ENCODE measurements at regions not wholly inside any gene's neighbourhood (a gene's known extent, or its start where the extent isn't known, plus 50 kb on each side); places are given as distances from the start of the nearest gene placed in this dataset.

- DNase-seq (ENCODE audit: low read depth), result no peak
- Histone ChIP-seq H3K4me1 (ENCODE audit: control insufficient read depth, insufficient read depth, low read length) (no peaks in the 10 kb centered on the region), H3K9ac (ENCODE audit: low read length) (no peak overlapping the region), H3K36me3 (ENCODE audit: control insufficient read depth, insufficient read depth, low read length, severe bottlenecking) (no peaks in the 10 kb centered on the region), H3K9me3 (ENCODE audit: control insufficient read depth, low read length) (peaks cover 2% of the 10 kb centered on the region), H3K4me3 (ENCODE audit: low read length) (no peak overlapping the region), H3K27me3 (replicated peaks; ENCODE audit: control insufficient read depth, insufficient read depth, low read length) (no peaks in the 10 kb centered on the region)
Observed at GRCh38 chr18:39051013-39051412, 1485.4 kb upstream of the CELF4 start.

GRCh38 chr18:39039813-39040212 is 1474.2 kb upstream of the CELF4 start:
- no peaks in the 10 kb centered on the region for H3K36me3 ChIP-seq (ENCODE audit: control insufficient read depth, insufficient read depth, low read length, severe bottlenecking)
- no peaks in the 10 kb centered on the region for H3K4me1 ChIP-seq (ENCODE audit: control insufficient read depth, insufficient read depth, low read length)
- DNase-seq (ENCODE audit: low read depth), result no peak
- peaks cover 2% of the 10 kb centered on the region for H3K9me3 ChIP-seq (ENCODE audit: control insufficient read depth, low read length)
- H3K4me3 ChIP-seq (ENCODE audit: low read length), result no peak overlapping the region
- H3K27me3 ChIP-seq (replicated peaks; ENCODE audit: control insufficient read depth, insufficient read depth, low read length), result no peaks in the 10 kb centered on the region
- H3K9ac ChIP-seq (ENCODE audit: low read length), result no peak overlapping the region

- Histone ChIP-seq H3K9me3 (ENCODE audit: control insufficient read depth, low read length) (peaks cover 2% of the 10 kb centered on the region), H3K4me1 (ENCODE audit: control insufficient read depth, insufficient read depth, low read length) (no peaks in the 10 kb centered on the region), H3K27me3 (replicated peaks; ENCODE audit: control insufficient read depth, insufficient read depth, low read length) (no peaks in the 10 kb centered on the region), H3K4me3 (ENCODE audit: low read length) (no peak overlapping the region), H3K9ac (ENCODE audit: low read length) (no peak overlapping the region), H3K36me3 (ENCODE audit: control insufficient read depth, insufficient read depth, low read length, severe bottlenecking) (no peaks in the 10 kb centered on the region)
- no peak for DNase-seq (ENCODE audit: low read depth)
Observed at GRCh38 chr18:39037925-39038324, 1472.3 kb upstream of the CELF4 start.

- Histone ChIP-seq H3K4me3 (ENCODE audit: low read length) (no peak overlapping the region), H3K9ac (ENCODE audit: low read length) (no peak overlapping the region), H3K36me3 (ENCODE audit: control insufficient read depth, insufficient read depth, low read length, severe bottlenecking) (no peaks in the 10 kb centered on the region), H3K9me3 (ENCODE audit: control insufficient read depth, low read length) (no peaks in the 10 kb centered on the region), H3K27me3 (replicated peaks; ENCODE audit: control insufficient read depth, insufficient read depth, low read length) (no peaks in the 10 kb centered on the region), H3K4me1 (ENCODE audit: control insufficient read depth, insufficient read depth, low read length) (no peaks in the 10 kb centered on the region)
- DNase-seq (ENCODE audit: low read depth), result no peak
Observed at GRCh38 chr18:39033312-39033711, 1467.7 kb upstream of the CELF4 start.

- Histone ChIP-seq H3K27me3 (replicated peaks; ENCODE audit: control insufficient read depth, insufficient read depth, low read length) (no peaks in the 10 kb centered on the region), H3K36me3 (ENCODE audit: control insufficient read depth, insufficient read depth, low read length, severe bottlenecking) (no peaks in the 10 kb centered on the region), H3K9me3 (ENCODE audit: control insufficient read depth, low read length) (no peaks in the 10 kb centered on the region), H3K9ac (ENCODE audit: low read length) (no peak overlapping the region), H3K4me1 (ENCODE audit: control insufficient read depth, insufficient read depth, low read length) (no peaks in the 10 kb centered on the region), H3K4me3 (ENCODE audit: low read length) (no peak overlapping the region)
- DNase-seq (ENCODE audit: low read depth), result no peak
Observed at GRCh38 chr18:39031647-39032046, 1466.0 kb upstream of the CELF4 start.

- H3K4me1 ChIP-seq (ENCODE audit: control insufficient read depth, insufficient read depth, low read length), result no peaks in the 10 kb centered on the region
- no peak overlapping the region for H3K9ac ChIP-seq (ENCODE audit: low read length)
- no peaks in the 10 kb centered on the region for H3K9me3 ChIP-seq (ENCODE audit: control insufficient read depth, low read length)
- H3K36me3 ChIP-seq (ENCODE audit: control insufficient read depth, insufficient read depth, low read length, severe bottlenecking), result no peaks in the 10 kb centered on the region
- no peak for DNase-seq (ENCODE audit: low read depth)
- no peaks in the 10 kb centered on the region for H3K27me3 ChIP-seq (replicated peaks; ENCODE audit: control insufficient read depth, insufficient read depth, low read length)
- no peak overlapping the region for H3K4me3 ChIP-seq (ENCODE audit: low read length)
Observed at GRCh38 chr18:39030124-39030655, 1464.6 kb upstream of the CELF4 start.

GRCh38 chr18:39025531-39025930 is 1459.9 kb upstream of the CELF4 start:
- no peak for DNase-seq (ENCODE audit: low read depth)
- H3K27me3 ChIP-seq (replicated peaks; ENCODE audit: control insufficient read depth, insufficient read depth, low read length), result no peaks in the 10 kb centered on the region
- H3K4me3 ChIP-seq (ENCODE audit: low read length), result no peak overlapping the region
- H3K36me3 ChIP-seq (ENCODE audit: control insufficient read depth, insufficient read depth, low read length, severe bottlenecking), result no peaks in the 10 kb centered on the region
- no peaks in the 10 kb centered on the region for H3K9me3 ChIP-seq (ENCODE audit: control insufficient read depth, low read length)
- H3K4me1 ChIP-seq (ENCODE audit: control insufficient read depth, insufficient read depth, low read length), result no peaks in the 10 kb centered on the region
- H3K9ac ChIP-seq (ENCODE audit: low read length), result no peak overlapping the region

- Histone ChIP-seq H3K9ac (ENCODE audit: low read length) (no peak overlapping the region), H3K36me3 (ENCODE audit: control insufficient read depth, insufficient read depth, low read length, severe bottlenecking) (no peaks in the 10 kb centered on the region)
Observed at GRCh38 chr18:39019989-39020388, 1454.4 kb upstream of the CELF4 start.

GRCh38 chr18:39007031-39007902 is 1441.7 kb upstream of the CELF4 start:
- Histone ChIP-seq H3K4me3 (ENCODE audit: low read length) (no peak overlapping the region), H3K27me3 (replicated peaks; ENCODE audit: control insufficient read depth, insufficient read depth, low read length) (no peaks in the 10 kb centered on the region), H3K9ac (ENCODE audit: low read length) (no peak overlapping the region), H3K9me3 (ENCODE audit: control insufficient read depth, low read length) (no peaks in the 10 kb centered on the region), H3K4me1 (ENCODE audit: control insufficient read depth, insufficient read depth, low read length) (no peaks in the 10 kb centered on the region), H3K36me3 (ENCODE audit: control insufficient read depth, insufficient read depth, low read length, severe bottlenecking) (no peaks in the 10 kb centered on the region)
- no peak for DNase-seq (ENCODE audit: low read depth)

More at GRCh38 chr18:39019989-39020388, 1454.4 kb upstream of the CELF4 start:
- no peak overlapping the region for H3K4me3 ChIP-seq (ENCODE audit: low read length)
- DNase-seq (ENCODE audit: low read depth), result no peak
- H3K4me1 ChIP-seq (ENCODE audit: control insufficient read depth, insufficient read depth, low read length), result no peaks in the 10 kb centered on the region
- peaks cover 13% of the 10 kb centered on the region for H3K9me3 ChIP-seq (ENCODE audit: control insufficient read depth, low read length)
- H3K27me3 ChIP-seq (replicated peaks; ENCODE audit: control insufficient read depth, insufficient read depth, low read length), result no peaks in the 10 kb centered on the region

GRCh38 chr18:38996056-38996455 is 1430.5 kb upstream of the CELF4 start:
- Histone ChIP-seq H3K9ac (ENCODE audit: low read length) (no peak overlapping the region), H3K27me3 (replicated peaks; ENCODE audit: control insufficient read depth, insufficient read depth, low read length) (no peaks in the 10 kb centered on the region), H3K9me3 (ENCODE audit: control insufficient read depth, low read length) (no peaks in the 10 kb centered on the region), H3K4me3 (ENCODE audit: low read length) (no peak overlapping the region), H3K4me1 (ENCODE audit: control insufficient read depth, insufficient read depth, low read length) (no peaks in the 10 kb centered on the region), H3K36me3 (ENCODE audit: control insufficient read depth, insufficient read depth, low read length, severe bottlenecking) (no peaks in the 10 kb centered on the region)
- no peak for DNase-seq (ENCODE audit: low read depth)

- Histone ChIP-seq H3K9me3 (ENCODE audit: control insufficient read depth, low read length) (no peaks in the 10 kb centered on the region), H3K9ac (ENCODE audit: low read length) (no peak overlapping the region), H3K36me3 (ENCODE audit: control insufficient read depth, insufficient read depth, low read length, severe bottlenecking) (no peaks in the 10 kb centered on the region), H3K4me3 (ENCODE audit: low read length) (no peak overlapping the region), H3K4me1 (ENCODE audit: control insufficient read depth, insufficient read depth, low read length) (no peaks in the 10 kb centered on the region), H3K27me3 (replicated peaks; ENCODE audit: control insufficient read depth, insufficient read depth, low read length) (no peaks in the 10 kb centered on the region)
- no peak for DNase-seq (ENCODE audit: low read depth)
Observed at GRCh38 chr18:38993342-38993741, 1427.7 kb upstream of the CELF4 start.
